Heart left ventricle (tissue), 13 donors: ENCODE measurements at regions not wholly inside any gene's neighbourhood (a gene's known extent, or its start where the extent isn't known, plus 50 kb on each side); places are given as distances from the start of the nearest gene placed in this dataset.

Experiments used
- POLR2A ChIP-seq, 2 donors: fragments of 450-650 bp; IDR thresholded peaks; one replicate each; pipeline ENCODE4 v1.6.1; 2017; ENCODE audit warnings: antibody characterized with exemption in 2 of 2, mild to moderate bottlenecking in 2 of 2, moderate library complexity in 2 of 2
- TF ChIP-seq, protein P1 (sequence below), 12 donors: fragments of 200-600 bp; sonication (generic) in 4 of 12; IDR thresholded peaks; one replicate each; pipeline versions ENCODE4 v1.5.0 to v1.8.0; 2018 to 2022; ENCODE audit warnings: antibody characterized with exemption in 12 of 12, mild to moderate bottlenecking in 5 of 12
- donor health status: ischemic (EF 13 %, LVEDD 7.1; RV severe dilation, severe dysfunction).
- donor health status: DM: no; HTN: yes; CAD: no.
- donor health status: DM: no; HTN: no; CAD: no.
- donor health status: ischemic (EF 25% LVEDD 6.9; RV normal size, moderate dysfunction).
- donor health status: ischemic (EF 25% LVEDD 5.7; RV mildly dilated, moderate dysfunction).
- donor health status: ischemic (EF 35%, LVEDD 5.7; RV mildly dilated, moderate dysfunction).
- donor health status: nonischemic (EF 11% LVEDD 7.7; RV severe dilation, severe dysfunction).
- donor health status: DM: yes; HTN: yes; CAD: no.
- donor health status: PGD.
- donor health status: ischemic (EF 29% LVEDD 5.4; RV normal size, mild dysfunction).
- donor health status: nonischemic (EF 23%, LVEDD 6.1; RV moderate dilation, normal function).

GRCh38 chr13:66162470-66162869 is 1067.7 kb downstream of the PCDH9 start:
- TF ChIP-seq, protein P1, sequence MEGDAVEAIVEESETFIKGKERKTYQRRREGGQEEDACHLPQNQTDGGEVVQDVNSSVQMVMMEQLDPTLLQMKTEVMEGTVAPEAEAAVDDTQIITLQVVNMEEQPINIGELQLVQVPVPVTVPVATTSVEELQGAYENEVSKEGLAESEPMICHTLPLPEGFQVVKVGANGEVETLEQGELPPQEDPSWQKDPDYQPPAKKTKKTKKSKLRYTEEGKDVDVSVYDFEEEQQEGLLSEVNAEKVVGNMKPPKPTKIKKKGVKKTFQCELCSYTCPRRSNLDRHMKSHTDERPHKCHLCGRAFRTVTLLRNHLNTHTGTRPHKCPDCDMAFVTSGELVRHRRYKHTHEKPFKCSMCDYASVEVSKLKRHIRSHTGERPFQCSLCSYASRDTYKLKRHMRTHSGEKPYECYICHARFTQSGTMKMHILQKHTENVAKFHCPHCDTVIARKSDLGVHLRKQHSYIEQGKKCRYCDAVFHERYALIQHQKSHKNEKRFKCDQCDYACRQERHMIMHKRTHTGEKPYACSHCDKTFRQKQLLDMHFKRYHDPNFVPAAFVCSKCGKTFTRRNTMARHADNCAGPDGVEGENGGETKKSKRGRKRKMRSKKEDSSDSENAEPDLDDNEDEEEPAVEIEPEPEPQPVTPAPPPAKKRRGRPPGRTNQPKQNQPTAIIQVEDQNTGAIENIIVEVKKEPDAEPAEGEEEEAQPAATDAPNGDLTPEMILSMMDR (IDR thresholded peaks at IDR 0.05): no peak
- TF ChIP-seq POLR2A (IDR thresholded peaks at IDR 0.05): no peak
